Loucy (cell line): ENCODE measurements at regions not wholly inside any gene's neighbourhood (a gene's known extent, or its start where the extent isn't known, plus 50 kb on each side); places are given as distances from the start of the nearest gene placed in this dataset.

Source experiments
- CTCF ChIP-seq: fragments of 200-600 bp; sonication (generic); conservative IDR thresholded peaks from 2 replicates; pipeline ENCODE4 v1.5.1; 2014; ENCODE audit warnings: mild to moderate bottlenecking, antibody characterized with exemption, low read length
- EZH2phosphoT487 ChIP-seq: fragments of 200-600 bp; IDR thresholded peaks from 2 replicates; pipeline ENCODE4 v1.6.1; 2018; ENCODE audit warnings: antibody characterized with exemption, mild to moderate bottlenecking, moderate library complexity, borderline replicate concordance

GRCh38 chr2:382728-383022 is 94.8 kb upstream of the ALKAL2 start:
- TF ChIP-seq EZH2phosphoT487 (no peak), CTCF (no peak)
